Liver (tissue), 7 donors: ENCODE measurements at regions not wholly inside any gene's neighbourhood (a gene's known extent, or its start where the extent isn't known, plus 50 kb on each side); places are given as distances from the start of the nearest gene placed in this dataset.

Source experiments
- DNase-seq: peaks from one replicate; pipeline ENCODE4 v3.0.0-alpha.2; 2017; ENCODE audit warnings: low spot score
- H3K27ac ChIP-seq, 2 donors: one replicate each; pipeline ENCODE4 v1.7.0; 2013; ENCODE audit warnings: inconsistent platforms in 2 of 2, low read length in 2 of 2, control low read depth in 1 of 2, low read depth in 1 of 2, mild to moderate bottlenecking in 1 of 2
- H3K27me3 ChIP-seq, 4 donors: one replicate each; pipeline versions ENCODE4 v1.6.1 to v1.7.0; 2013; ENCODE audit warnings: low read length in 3 of 4, inconsistent platforms in 1 of 4, mild to moderate bottlenecking in 1 of 4, moderate library complexity in 1 of 4; ENCODE audit not compliant: control insufficient read depth in 4 of 4, insufficient read depth in 4 of 4
- H3K36me3 ChIP-seq, 4 donors: one replicate each; pipeline versions ENCODE4 v1.6.1 to v1.7.0; 2013; ENCODE audit warnings: low read length in 3 of 4, mild to moderate bottlenecking in 3 of 4, low read depth in 1 of 4, moderate library complexity in 1 of 4; ENCODE audit not compliant: control insufficient read depth in 4 of 4, insufficient read depth in 3 of 4
- H3K4me1 ChIP-seq, 4 donors: one replicate each; pipeline versions ENCODE4 v1.6.1 to v1.7.0; 2013; ENCODE audit warnings: low read length in 3 of 4, mild to moderate bottlenecking in 3 of 4, moderate library complexity in 1 of 4; ENCODE audit not compliant: control insufficient read depth in 4 of 4, insufficient read depth in 4 of 4
- H3K4me3 ChIP-seq, 3 donors: one replicate each; pipeline versions ENCODE4 v1.6.1 to v1.7.0; 2013; ENCODE audit warnings: low read length in 3 of 3, control low read depth in 1 of 3, low read depth in 1 of 3, mild to moderate bottlenecking in 1 of 3
- H3K9ac ChIP-seq, 2 donors: one replicate each; pipeline ENCODE4 v1.7.0; 2013; ENCODE audit warnings: low read length in 2 of 2, mild to moderate bottlenecking in 2 of 2, moderate library complexity in 2 of 2, control low read depth in 1 of 2, low read depth in 1 of 2
- H3K9me3 ChIP-seq, 4 donors: one replicate each; pipeline versions ENCODE4 v1.6.1 to v1.7.0; 2013; ENCODE audit warnings: low read length in 3 of 4; ENCODE audit not compliant: control insufficient read depth in 4 of 4
- ATF3 ChIP-seq: IDR thresholded peaks from 2 replicates; pipeline ENCODE4 v1.6.1; 2016; ENCODE audit warnings: antibody characterized with exemption
- EGR1 ChIP-seq, 2 donors: IDR thresholded peaks; 2 replicates each; pipeline ENCODE4 v1.6.1; 2016 to 2018; ENCODE audit warnings: antibody characterized with exemption in 2 of 2, low read depth in 2 of 2
- FOXA1 ChIP-seq: IDR thresholded peaks from 2 replicates; pipeline ENCODE4 v1.6.1; 2016; ENCODE audit warnings: antibody characterized with exemption
- FOXA2 ChIP-seq: IDR thresholded peaks from 2 replicates; pipeline ENCODE4 v1.6.1; 2016; ENCODE audit warnings: antibody characterized with exemption
- GABPA ChIP-seq, 2 donors: IDR thresholded peaks in 1 of 2; conservative IDR thresholded peaks in 1 of 2; 2 replicates each; pipeline ENCODE4 v1.6.1; 2016; ENCODE audit warnings: antibody characterized with exemption in 2 of 2, mild to moderate bottlenecking in 1 of 2, moderate library complexity in 1 of 2
- HNF4A ChIP-seq, 2 donors: conservative IDR thresholded peaks; 2 replicates each; pipeline ENCODE4 v1.6.1; 2016; ENCODE audit warnings: antibody characterized with exemption in 2 of 2, mild to moderate bottlenecking in 2 of 2
- HNF4G ChIP-seq: IDR thresholded peaks from 2 replicates; pipeline ENCODE4 v1.6.1; 2016; ENCODE audit warnings: antibody characterized with exemption
- JUND ChIP-seq, 2 donors: IDR thresholded peaks; 2 replicates each; pipeline ENCODE4 v1.6.1; 2016; ENCODE audit warnings: antibody characterized with exemption in 2 of 2
- MAX ChIP-seq: IDR thresholded peaks from 2 replicates; pipeline ENCODE4 v1.6.1; 2016; ENCODE audit warnings: antibody characterized with exemption
- NR2F2 ChIP-seq: IDR thresholded peaks from 2 replicates; pipeline ENCODE4 v1.6.1; 2016; ENCODE audit warnings: antibody characterized with exemption
- RAD21 ChIP-seq, 2 donors: IDR thresholded peaks; 2 replicates each; pipeline ENCODE4 v1.6.1; 2016; ENCODE audit warnings: antibody characterized with exemption in 2 of 2, mild to moderate bottlenecking in 2 of 2
- REST ChIP-seq: IDR thresholded peaks from 2 replicates; pipeline ENCODE4 v1.6.1; 2016; ENCODE audit warnings: antibody characterized with exemption, mild to moderate bottlenecking
- RXRA ChIP-seq, 2 donors: IDR thresholded peaks; 2 replicates each; pipeline ENCODE4 v1.6.1; 2017 to 2018; ENCODE audit warnings: antibody characterized with exemption in 2 of 2, mild to moderate bottlenecking in 1 of 2
- SP1 ChIP-seq: IDR thresholded peaks from 2 replicates; pipeline ENCODE4 v1.6.1; 2018; ENCODE audit warnings: antibody characterized with exemption, mild to moderate bottlenecking
- TAF1 ChIP-seq: conservative IDR thresholded peaks from 2 replicates; pipeline ENCODE4 v1.6.1; 2016; ENCODE audit warnings: antibody characterized with exemption, mild to moderate bottlenecking
- YY1 ChIP-seq: IDR thresholded peaks from 2 replicates; pipeline ENCODE4 v1.6.1; 2016; ENCODE audit warnings: antibody characterized with exemption, mild to moderate bottlenecking
- TF ChIP-seq, protein P1 (sequence below): fragments of 150-350 bp; IDR thresholded peaks from 2 replicates; pipeline ENCODE4 v1.5.1; 2017; ENCODE audit warnings: improper control_type of control experiment, low read depth, low read length; ENCODE audit not compliant: missing input control
- TF ChIP-seq, protein P2 (sequence below): IDR thresholded peaks from 2 replicates; pipeline ENCODE4 v1.6.1; 2016; ENCODE audit warnings: antibody characterized with exemption
- donor health status: healthy.
- donor health status: healthy.
- donor health status: healthy.
- donor health status: healthy.

GRCh38 chr4:115841871-115842270 lies 728.5 kb upstream of the NDST4 start:
- no peak for DNase-seq

More at GRCh38 chr4:115841871-115842270, 728.5 kb upstream of the NDST4 start:
- Histone ChIP-seq H3K4me3 (no peak overlapping the region), H3K27ac (no peak overlapping the region), H3K4me1 (peaks cover 0 to 8% (median 3%) of the 10 kb centered on the region in 4 donors), H3K9me3 (no peaks in the 10 kb centered on the region), H3K9ac (no peak overlapping the region), H3K36me3 (no peaks in the 10 kb centered on the region), H3K27me3 (no peaks in the 10 kb centered on the region)
- no peak for TF ChIP-seq GABPA (IDR thresholded peaks at IDR 0.05 in 1 of 2, conservative IDR thresholded peaks at IDR 0.05 in 1 of 2)
- TF ChIP-seq RXRA (IDR thresholded peaks at IDR 0.05) = no peak
- TF ChIP-seq HNF4A (conservative IDR thresholded peaks at IDR 0.05) = no peak
- TF ChIP-seq NR2F2 = no peak
- TF ChIP-seq, protein P1, sequence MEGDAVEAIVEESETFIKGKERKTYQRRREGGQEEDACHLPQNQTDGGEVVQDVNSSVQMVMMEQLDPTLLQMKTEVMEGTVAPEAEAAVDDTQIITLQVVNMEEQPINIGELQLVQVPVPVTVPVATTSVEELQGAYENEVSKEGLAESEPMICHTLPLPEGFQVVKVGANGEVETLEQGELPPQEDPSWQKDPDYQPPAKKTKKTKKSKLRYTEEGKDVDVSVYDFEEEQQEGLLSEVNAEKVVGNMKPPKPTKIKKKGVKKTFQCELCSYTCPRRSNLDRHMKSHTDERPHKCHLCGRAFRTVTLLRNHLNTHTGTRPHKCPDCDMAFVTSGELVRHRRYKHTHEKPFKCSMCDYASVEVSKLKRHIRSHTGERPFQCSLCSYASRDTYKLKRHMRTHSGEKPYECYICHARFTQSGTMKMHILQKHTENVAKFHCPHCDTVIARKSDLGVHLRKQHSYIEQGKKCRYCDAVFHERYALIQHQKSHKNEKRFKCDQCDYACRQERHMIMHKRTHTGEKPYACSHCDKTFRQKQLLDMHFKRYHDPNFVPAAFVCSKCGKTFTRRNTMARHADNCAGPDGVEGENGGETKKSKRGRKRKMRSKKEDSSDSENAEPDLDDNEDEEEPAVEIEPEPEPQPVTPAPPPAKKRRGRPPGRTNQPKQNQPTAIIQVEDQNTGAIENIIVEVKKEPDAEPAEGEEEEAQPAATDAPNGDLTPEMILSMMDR = no peak
- TF ChIP-seq YY1 = no peak
- TF ChIP-seq FOXA1 = no peak
- TF ChIP-seq ATF3 = no peak
- no peak for TF ChIP-seq EGR1 (IDR thresholded peaks at IDR 0.05; ENCODE audit: low read depth in 2 of 2)
- TF ChIP-seq RAD21 (IDR thresholded peaks at IDR 0.05) = no peak
- no peak for TF ChIP-seq JUND (IDR thresholded peaks at IDR 0.05)
- TF ChIP-seq, protein P2, sequence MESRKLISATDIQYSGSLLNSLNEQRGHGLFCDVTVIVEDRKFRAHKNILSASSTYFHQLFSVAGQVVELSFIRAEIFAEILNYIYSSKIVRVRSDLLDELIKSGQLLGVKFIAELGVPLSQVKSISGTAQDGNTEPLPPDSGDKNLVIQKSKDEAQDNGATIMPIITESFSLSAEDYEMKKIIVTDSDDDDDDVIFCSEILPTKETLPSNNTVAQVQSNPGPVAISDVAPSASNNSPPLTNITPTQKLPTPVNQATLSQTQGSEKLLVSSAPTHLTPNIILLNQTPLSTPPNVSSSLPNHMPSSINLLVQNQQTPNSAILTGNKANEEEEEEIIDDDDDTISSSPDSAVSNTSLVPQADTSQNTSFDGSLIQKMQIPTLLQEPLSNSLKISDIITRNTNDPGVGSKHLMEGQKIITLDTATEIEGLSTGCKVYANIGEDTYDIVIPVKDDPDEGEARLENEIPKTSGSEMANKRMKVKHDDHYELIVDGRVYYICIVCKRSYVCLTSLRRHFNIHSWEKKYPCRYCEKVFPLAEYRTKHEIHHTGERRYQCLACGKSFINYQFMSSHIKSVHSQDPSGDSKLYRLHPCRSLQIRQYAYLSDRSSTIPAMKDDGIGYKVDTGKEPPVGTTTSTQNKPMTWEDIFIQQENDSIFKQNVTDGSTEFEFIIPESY = no peak
- no peak for TF ChIP-seq TAF1
- no peak for TF ChIP-seq REST
- TF ChIP-seq HNF4G = no peak
- TF ChIP-seq SP1 = no peak
- TF ChIP-seq FOXA2 = no peak
- no peak for TF ChIP-seq MAX
